GM23338 (cell line): ENCODE measurements at regions not wholly inside any gene's neighbourhood (a gene's known extent, or its start where the extent isn't known, plus 50 kb on each side); places are given as distances from the start of the nearest gene placed in this dataset.

Experiments used
- CREB1 ChIP-seq: fragments of 250-450 bp; sonication (Bioruptor Pico); IDR thresholded peaks from 2 replicates; pipeline ENCODE4 v1.5.0; 2020; ENCODE audit warnings: low read depth, mild to moderate bottlenecking, moderate library complexity
- EZH2 ChIP-seq: fragments of 200-600 bp; sonication (generic); IDR thresholded peaks from one replicate; pipeline ENCODE4 v1.8.0; 2017; ENCODE audit warnings: antibody characterized with exemption, mild to moderate bottlenecking, low read depth; ENCODE audit not compliant: unreplicated experiment
- EZH2phosphoT487 ChIP-seq: fragments of 200-600 bp; sonication (generic); IDR thresholded peaks from one replicate; pipeline ENCODE4 v1.8.1; 2018; ENCODE audit warnings: antibody characterized with exemption; ENCODE audit not compliant: unreplicated experiment
- JUNB ChIP-seq: IDR thresholded peaks from one replicate; pipeline ENCODE4 v1.6.1; 2016; ENCODE audit warnings: antibody characterized with exemption; ENCODE audit not compliant: unreplicated experiment
- NANOG ChIP-seq: IDR thresholded peaks from 2 replicates; pipeline ENCODE4 v1.6.1; 2016; ENCODE audit warnings: antibody characterized with exemption, borderline replicate concordance
- POLR2AphosphoS5 ChIP-seq: IDR thresholded peaks from 2 replicates; pipeline ENCODE4 v1.6.1; 2016; ENCODE audit warnings: antibody characterized with exemption, low read depth
- STAT1 ChIP-seq: IDR thresholded peaks from one replicate; pipeline ENCODE4 v1.6.1; 2016; ENCODE audit warnings: antibody characterized with exemption; ENCODE audit not compliant: unreplicated experiment
- ZNF114 ChIP-seq: fragments of 250-450 bp; sonication (Bioruptor Pico); IDR thresholded peaks from 2 replicates; pipeline ENCODE4 v1.5.0; 2020; ENCODE audit warnings: mild to moderate bottlenecking, moderate library complexity
- ZNF331 ChIP-seq: fragments of 250-450 bp; sonication (Bioruptor Pico); IDR thresholded peaks from 2 replicates; pipeline ENCODE4 v1.5.0; 2020; ENCODE audit warnings: low read depth, mild to moderate bottlenecking, moderate library complexity
- TF ChIP-seq, protein P1 (sequence below), 2 experiments: fragments of 200-600 bp in 1 of 2; sonication (generic) in 1 of 2; conservative IDR thresholded peaks; 2 replicates each; pipeline versions ENCODE4 v1.5.1 to v1.6.1; 2016 to 2017; ENCODE audit warnings: antibody characterized with exemption in 2 of 2, low read depth in 2 of 2, mild to moderate bottlenecking in 2 of 2, moderate library complexity in 1 of 2
- TF ChIP-seq, protein P2 (sequence below): IDR thresholded peaks from one replicate; pipeline ENCODE4 v1.6.1; 2018; ENCODE audit warnings: antibody characterized with exemption; ENCODE audit not compliant: unreplicated experiment
- TF ChIP-seq, protein P3 (sequence below): fragments of 250-450 bp; sonication (Bioruptor Pico); IDR thresholded peaks from 2 replicates; pipeline ENCODE4 v1.5.0; 2020; ENCODE audit warnings: mild to moderate bottlenecking, moderate library complexity
- TF ChIP-seq, protein P4 (sequence below): IDR thresholded peaks from 2 replicates; pipeline ENCODE4 v1.6.1; 2016; ENCODE audit warnings: antibody characterized with exemption

DNA sequence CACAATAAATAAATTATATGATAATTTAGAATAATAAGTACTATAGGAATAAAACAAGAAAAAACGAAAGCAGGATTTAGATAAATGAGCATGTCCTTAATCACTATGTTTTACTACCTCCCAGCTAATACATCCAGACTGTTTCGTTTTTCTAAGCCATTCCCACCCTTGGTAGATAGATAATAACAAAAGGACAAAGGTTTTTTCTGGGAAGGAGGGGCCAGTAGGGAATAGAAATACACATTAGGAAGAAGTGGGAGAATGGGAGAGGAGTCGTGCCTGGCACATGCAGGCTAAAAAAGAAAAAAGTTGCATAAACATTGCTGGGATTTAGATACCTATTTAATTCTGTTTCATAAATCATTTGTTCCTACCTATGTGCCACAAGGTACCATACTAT lies 97.1 kb downstream of the MTX3 start:
- TF ChIP-seq, protein P1, sequence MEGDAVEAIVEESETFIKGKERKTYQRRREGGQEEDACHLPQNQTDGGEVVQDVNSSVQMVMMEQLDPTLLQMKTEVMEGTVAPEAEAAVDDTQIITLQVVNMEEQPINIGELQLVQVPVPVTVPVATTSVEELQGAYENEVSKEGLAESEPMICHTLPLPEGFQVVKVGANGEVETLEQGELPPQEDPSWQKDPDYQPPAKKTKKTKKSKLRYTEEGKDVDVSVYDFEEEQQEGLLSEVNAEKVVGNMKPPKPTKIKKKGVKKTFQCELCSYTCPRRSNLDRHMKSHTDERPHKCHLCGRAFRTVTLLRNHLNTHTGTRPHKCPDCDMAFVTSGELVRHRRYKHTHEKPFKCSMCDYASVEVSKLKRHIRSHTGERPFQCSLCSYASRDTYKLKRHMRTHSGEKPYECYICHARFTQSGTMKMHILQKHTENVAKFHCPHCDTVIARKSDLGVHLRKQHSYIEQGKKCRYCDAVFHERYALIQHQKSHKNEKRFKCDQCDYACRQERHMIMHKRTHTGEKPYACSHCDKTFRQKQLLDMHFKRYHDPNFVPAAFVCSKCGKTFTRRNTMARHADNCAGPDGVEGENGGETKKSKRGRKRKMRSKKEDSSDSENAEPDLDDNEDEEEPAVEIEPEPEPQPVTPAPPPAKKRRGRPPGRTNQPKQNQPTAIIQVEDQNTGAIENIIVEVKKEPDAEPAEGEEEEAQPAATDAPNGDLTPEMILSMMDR (conservative IDR thresholded peaks at IDR 0.05; ENCODE audit: low read depth in 2 of 2): no peak
- TF ChIP-seq, protein P2, sequence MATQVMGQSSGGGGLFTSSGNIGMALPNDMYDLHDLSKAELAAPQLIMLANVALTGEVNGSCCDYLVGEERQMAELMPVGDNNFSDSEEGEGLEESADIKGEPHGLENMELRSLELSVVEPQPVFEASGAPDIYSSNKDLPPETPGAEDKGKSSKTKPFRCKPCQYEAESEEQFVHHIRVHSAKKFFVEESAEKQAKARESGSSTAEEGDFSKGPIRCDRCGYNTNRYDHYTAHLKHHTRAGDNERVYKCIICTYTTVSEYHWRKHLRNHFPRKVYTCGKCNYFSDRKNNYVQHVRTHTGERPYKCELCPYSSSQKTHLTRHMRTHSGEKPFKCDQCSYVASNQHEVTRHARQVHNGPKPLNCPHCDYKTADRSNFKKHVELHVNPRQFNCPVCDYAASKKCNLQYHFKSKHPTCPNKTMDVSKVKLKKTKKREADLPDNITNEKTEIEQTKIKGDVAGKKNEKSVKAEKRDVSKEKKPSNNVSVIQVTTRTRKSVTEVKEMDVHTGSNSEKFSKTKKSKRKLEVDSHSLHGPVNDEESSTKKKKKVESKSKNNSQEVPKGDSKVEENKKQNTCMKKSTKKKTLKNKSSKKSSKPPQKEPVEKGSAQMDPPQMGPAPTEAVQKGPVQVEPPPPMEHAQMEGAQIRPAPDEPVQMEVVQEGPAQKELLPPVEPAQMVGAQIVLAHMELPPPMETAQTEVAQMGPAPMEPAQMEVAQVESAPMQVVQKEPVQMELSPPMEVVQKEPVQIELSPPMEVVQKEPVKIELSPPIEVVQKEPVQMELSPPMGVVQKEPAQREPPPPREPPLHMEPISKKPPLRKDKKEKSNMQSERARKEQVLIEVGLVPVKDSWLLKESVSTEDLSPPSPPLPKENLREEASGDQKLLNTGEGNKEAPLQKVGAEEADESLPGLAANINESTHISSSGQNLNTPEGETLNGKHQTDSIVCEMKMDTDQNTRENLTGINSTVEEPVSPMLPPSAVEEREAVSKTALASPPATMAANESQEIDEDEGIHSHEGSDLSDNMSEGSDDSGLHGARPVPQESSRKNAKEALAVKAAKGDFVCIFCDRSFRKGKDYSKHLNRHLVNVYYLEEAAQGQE: no peak
- TF ChIP-seq POLR2AphosphoS5 (no peak), EZH2 (no peak), EZH2phosphoT487 (no peak), STAT1 (no peak), ZNF114 (no peak), NANOG (no peak), CREB1 (no peak), ZNF331 (CRISPR knock-in tag) (no peak), JUNB (no peak)
- TF ChIP-seq, protein P3, sequence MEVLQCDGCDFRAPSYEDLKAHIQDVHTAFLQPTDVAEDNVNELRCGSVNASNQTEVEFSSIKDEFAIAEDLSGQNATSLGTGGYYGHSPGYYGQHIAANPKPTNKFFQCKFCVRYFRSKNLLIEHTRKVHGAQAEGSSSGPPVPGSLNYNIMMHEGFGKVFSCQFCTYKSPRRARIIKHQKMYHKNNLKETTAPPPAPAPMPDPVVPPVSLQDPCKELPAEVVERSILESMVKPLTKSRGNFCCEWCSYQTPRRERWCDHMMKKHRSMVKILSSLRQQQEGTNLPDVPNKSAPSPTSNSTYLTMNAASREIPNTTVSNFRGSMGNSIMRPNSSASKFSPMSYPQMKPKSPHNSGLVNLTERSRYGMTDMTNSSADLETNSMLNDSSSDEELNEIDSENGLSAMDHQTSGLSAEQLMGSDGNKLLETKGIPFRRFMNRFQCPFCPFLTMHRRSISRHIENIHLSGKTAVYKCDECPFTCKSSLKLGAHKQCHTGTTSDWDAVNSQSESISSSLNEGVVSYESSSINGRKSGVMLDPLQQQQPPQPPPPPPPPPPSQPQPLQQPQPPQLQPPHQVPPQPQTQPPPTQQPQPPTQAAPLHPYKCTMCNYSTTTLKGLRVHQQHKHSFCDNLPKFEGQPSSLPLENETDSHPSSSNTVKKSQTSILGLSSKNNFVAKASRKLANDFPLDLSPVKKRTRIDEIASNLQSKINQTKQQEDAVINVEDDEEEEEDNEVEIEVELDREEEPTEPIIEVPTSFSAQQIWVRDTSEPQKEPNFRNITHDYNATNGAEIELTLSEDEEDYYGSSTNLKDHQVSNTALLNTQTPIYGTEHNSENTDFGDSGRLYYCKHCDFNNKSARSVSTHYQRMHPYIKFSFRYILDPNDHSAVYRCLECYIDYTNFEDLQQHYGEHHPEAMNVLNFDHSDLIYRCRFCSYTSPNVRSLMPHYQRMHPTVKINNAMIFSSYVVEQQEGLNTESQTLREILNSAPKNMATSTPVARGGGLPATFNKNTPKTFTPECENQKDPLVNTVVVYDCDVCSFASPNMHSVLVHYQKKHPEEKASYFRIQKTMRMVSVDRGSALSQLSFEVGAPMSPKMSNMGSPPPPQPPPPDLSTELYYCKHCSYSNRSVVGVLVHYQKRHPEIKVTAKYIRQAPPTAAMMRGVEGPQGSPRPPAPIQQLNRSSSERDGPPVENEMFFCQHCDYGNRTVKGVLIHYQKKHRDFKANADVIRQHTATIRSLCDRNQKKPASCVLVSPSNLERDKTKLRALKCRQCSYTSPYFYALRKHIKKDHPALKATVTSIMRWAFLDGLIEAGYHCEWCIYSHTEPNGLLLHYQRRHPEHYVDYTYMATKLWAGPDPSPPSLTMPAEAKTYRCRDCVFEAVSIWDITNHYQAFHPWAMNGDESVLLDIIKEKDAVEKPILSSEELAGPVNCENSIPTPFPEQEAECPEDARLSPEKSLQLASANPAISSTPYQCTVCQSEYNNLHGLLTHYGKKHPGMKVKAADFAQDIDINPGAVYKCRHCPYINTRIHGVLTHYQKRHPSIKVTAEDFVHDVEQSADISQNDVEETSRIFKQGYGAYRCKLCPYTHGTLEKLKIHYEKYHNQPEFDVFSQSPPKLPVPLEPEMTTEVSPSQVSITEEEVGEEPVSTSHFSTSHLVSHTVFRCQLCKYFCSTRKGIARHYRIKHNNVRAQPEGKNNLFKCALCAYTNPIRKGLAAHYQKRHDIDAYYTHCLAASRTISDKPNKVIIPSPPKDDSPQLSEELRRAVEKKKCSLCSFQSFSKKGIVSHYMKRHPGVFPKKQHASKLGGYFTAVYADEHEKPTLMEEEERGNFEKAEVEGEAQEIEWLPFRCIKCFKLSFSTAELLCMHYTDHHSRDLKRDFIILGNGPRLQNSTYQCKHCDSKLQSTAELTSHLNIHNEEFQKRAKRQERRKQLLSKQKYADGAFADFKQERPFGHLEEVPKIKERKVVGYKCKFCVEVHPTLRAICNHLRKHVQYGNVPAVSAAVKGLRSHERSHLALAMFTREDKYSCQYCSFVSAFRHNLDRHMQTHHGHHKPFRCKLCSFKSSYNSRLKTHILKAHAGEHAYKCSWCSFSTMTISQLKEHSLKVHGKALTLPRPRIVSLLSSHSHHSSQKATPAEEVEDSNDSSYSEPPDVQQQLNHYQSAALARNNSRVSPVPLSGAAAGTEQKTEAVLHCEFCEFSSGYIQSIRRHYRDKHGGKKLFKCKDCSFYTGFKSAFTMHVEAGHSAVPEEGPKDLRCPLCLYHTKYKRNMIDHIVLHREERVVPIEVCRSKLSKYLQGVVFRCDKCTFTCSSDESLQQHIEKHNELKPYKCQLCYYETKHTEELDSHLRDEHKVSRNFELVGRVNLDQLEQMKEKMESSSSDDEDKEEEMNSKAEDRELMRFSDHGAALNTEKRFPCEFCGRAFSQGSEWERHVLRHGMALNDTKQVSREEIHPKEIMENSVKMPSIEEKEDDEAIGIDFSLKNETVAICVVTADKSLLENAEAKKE (CRISPR knock-in tag): no peak
- TF ChIP-seq, protein P4, sequence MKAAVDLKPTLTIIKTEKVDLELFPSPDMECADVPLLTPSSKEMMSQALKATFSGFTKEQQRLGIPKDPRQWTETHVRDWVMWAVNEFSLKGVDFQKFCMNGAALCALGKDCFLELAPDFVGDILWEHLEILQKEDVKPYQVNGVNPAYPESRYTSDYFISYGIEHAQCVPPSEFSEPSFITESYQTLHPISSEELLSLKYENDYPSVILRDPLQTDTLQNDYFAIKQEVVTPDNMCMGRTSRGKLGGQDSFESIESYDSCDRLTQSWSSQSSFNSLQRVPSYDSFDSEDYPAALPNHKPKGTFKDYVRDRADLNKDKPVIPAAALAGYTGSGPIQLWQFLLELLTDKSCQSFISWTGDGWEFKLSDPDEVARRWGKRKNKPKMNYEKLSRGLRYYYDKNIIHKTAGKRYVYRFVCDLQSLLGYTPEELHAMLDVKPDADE: no peak
